H1 (cell line): ENCODE measurements at regions not wholly inside any gene's neighbourhood (a gene's known extent, or its start where the extent isn't known, plus 50 kb on each side); places are given as distances from the start of the nearest gene placed in this dataset.

Source experiments
- CTCF ChIA-PET: fragments of 300-600 bp; sonication (Branson Sonifier 250); formaldehyde crosslinking; loops from one replicate; lab custom pipeline; 2021; ENCODE audit not compliant: partially characterized antibody; lab: Charles Lee
- POLR2A ChIA-PET: fragments of 300-600 bp; sonication (Branson Sonifier 250); formaldehyde crosslinking; loops from one replicate; lab custom pipeline; 2021; ENCODE audit warnings: inconsistent platforms; ENCODE audit not compliant: partially characterized antibody; lab: Charles Lee
- DNase-seq, 2 experiments: peaks; one replicate each; pipeline versions ENCODE4 v3.0.0 to v3.0.0-alpha.2; 2010 to 2022; ENCODE audit warnings: low spot score in 2 of 2, low read depth in 1 of 2, mixed read lengths in 1 of 2
- FAIRE-seq: peaks from 2 replicates; lab custom pipeline; 2011; peaks lifted over from hg19 to GRCh38; lab: Jason Lieb, UNC
- H2AFZ ChIP-seq: 2 replicates; pipeline ENCODE4 v1.8.1; 2012; ENCODE audit warnings: low read length, inconsistent platforms
- H2AK5ac ChIP-seq: 2 replicates; pipeline ENCODE4 v1.6.1; 2013; ENCODE audit warnings: low read depth, low read length
- H2BK120ac ChIP-seq: replicated peaks from 2 replicates; pipeline ENCODE3; 2013; ENCODE audit warnings: low read depth, low read length, inconsistent platforms
- H2BK12ac ChIP-seq: 2 replicates; pipeline ENCODE4 v1.6.1; 2013; ENCODE audit warnings: low read depth, low read length
- H2BK15ac ChIP-seq: 2 replicates; pipeline ENCODE4 v1.6.1; 2013; ENCODE audit warnings: low read length
- H2BK20ac ChIP-seq: 2 replicates; pipeline ENCODE4 v1.6.1; 2013; ENCODE audit warnings: low read length
- H2BK5ac ChIP-seq: 2 replicates; pipeline ENCODE4 v1.6.1; 2013; ENCODE audit warnings: low read depth, low read length
- H3K14ac ChIP-seq: 2 replicates; pipeline ENCODE4 v1.6.1; 2013; ENCODE audit warnings: inconsistent platforms; ENCODE audit not compliant: insufficient read length
- H3K18ac ChIP-seq: 2 replicates; pipeline ENCODE4 v1.6.1; 2013; ENCODE audit warnings: low read length; ENCODE audit errors: extremely low read depth
- H3K23ac ChIP-seq: 2 replicates; pipeline ENCODE4 v1.6.1; 2013; ENCODE audit warnings: inconsistent platforms; ENCODE audit not compliant: insufficient read length
- H3K23me2 ChIP-seq: 2 replicates; pipeline ENCODE4 v1.6.1; 2013; ENCODE audit warnings: low read depth, low read length
- H3K27ac ChIP-seq: 2 replicates; pipeline ENCODE4 v1.6.1; 2011; ENCODE audit warnings: low read depth, low read length, inconsistent platforms
- H3K27me3 ChIP-seq, 4 experiments: replicated peaks in 1 of 4; 1 replicate in 1 of 4; 2 replicates in 3 of 4; pipeline versions ENCODE4 v1.6.1 to v1.8.1; 2011 to 2013; ENCODE audit warnings: low read length in 3 of 4, mild to moderate bottlenecking in 3 of 4, inconsistent platforms in 2 of 4, mixed read lengths in 2 of 4, moderate library complexity in 1 of 4; ENCODE audit not compliant: control insufficient read depth in 3 of 4, insufficient read depth in 3 of 4; ENCODE audit errors: extremely low read depth in 1 of 4
- H3K36me3 ChIP-seq, 4 experiments: 2 replicates each; pipeline versions ENCODE4 v1.6.1 to v1.8.1; 2011 to 2013; ENCODE audit warnings: mild to moderate bottlenecking in 4 of 4, low read length in 3 of 4, moderate library complexity in 2 of 4, control low read depth in 1 of 4, inconsistent platforms in 1 of 4; ENCODE audit not compliant: insufficient read depth in 4 of 4, control insufficient read depth in 2 of 4
- H3K4ac ChIP-seq: replicated peaks from 2 replicates; pipeline ENCODE3; 2013; ENCODE audit warnings: low read length, low read depth, mixed read lengths, inconsistent platforms; ENCODE audit not compliant: insufficient read length
- H3K4me1 ChIP-seq, 4 experiments: replicated peaks in 1 of 4; 1 replicate in 1 of 4; 2 replicates in 3 of 4; pipeline versions ENCODE4 v1.6.1 to v1.8.1; 2011 to 2013; ENCODE audit warnings: low read length in 3 of 4, inconsistent platforms in 2 of 4, mixed read lengths in 1 of 4; ENCODE audit not compliant: insufficient read depth in 4 of 4, control insufficient read depth in 3 of 4
- H3K4me2 ChIP-seq, 2 experiments: 2 replicates each; pipeline versions ENCODE4 v1.6.1 to v1.8.1; 2011 to 2013; ENCODE audit warnings: low read depth in 2 of 2, low read length in 2 of 2, control low read depth in 1 of 2, inconsistent platforms in 1 of 2, mild to moderate bottlenecking in 1 of 2; ENCODE audit not compliant: insufficient read depth in 1 of 2
- H3K4me3 ChIP-seq, 4 experiments: fragments of 200-600, 300-600 bp in 1 of 4; sonication (generic), shearing (Covaris generic), sonication (Bioruptor Twin) in 1 of 4; 2 replicates each; pipeline versions ENCODE4 v1.5.1 to v1.8.1; 2011 to 2016; ENCODE audit warnings: low read length in 4 of 4, low read depth in 3 of 4, control low read depth in 2 of 4, inconsistent platforms in 2 of 4, mild to moderate bottlenecking in 2 of 4, mixed read lengths in 1 of 4, moderate library complexity in 1 of 4; ENCODE audit not compliant: insufficient read depth in 2 of 4; ENCODE audit errors: extremely low read depth in 1 of 4
- H3K56ac ChIP-seq: replicated peaks from 2 replicates; pipeline ENCODE3; 2013; ENCODE audit warnings: low read depth, mild to moderate bottlenecking, mixed read lengths, low read length, inconsistent platforms; ENCODE audit not compliant: insufficient read length
- H3K79me1 ChIP-seq: 2 replicates; pipeline ENCODE4 v1.6.1; 2013; ENCODE audit warnings: low read depth, low read length, control low read depth
- H3K79me2 ChIP-seq, 2 experiments: 2 replicates each; pipeline versions ENCODE4 v1.6.1 to v1.8.1; 2012 to 2013; ENCODE audit warnings: low read length in 2 of 2, mild to moderate bottlenecking in 2 of 2, inconsistent platforms in 1 of 2; ENCODE audit not compliant: insufficient read depth in 2 of 2, control insufficient read depth in 1 of 2
- H3K9ac ChIP-seq, 4 experiments: replicated peaks in 1 of 4; 1 replicate in 1 of 4; 2 replicates in 3 of 4; pipeline versions ENCODE4 v1.6.1 to v1.8.1; 2011 to 2013; ENCODE audit warnings: low read depth in 3 of 4, low read length in 3 of 4, control low read depth in 2 of 4, mild to moderate bottlenecking in 2 of 4, moderate library complexity in 2 of 4, inconsistent platforms in 1 of 4; ENCODE audit errors: extremely low read depth in 1 of 4
- H3K9me3 ChIP-seq, 2 experiments: 2 replicates each; pipeline versions ENCODE4 v1.6.1 to v1.8.1; 2012 to 2013; ENCODE audit warnings: mild to moderate bottlenecking in 2 of 2, moderate library complexity in 2 of 2, control low read depth in 1 of 2, inconsistent platforms in 1 of 2, low read depth in 1 of 2, low read length in 1 of 2, mixed read lengths in 1 of 2; ENCODE audit not compliant: insufficient read depth in 2 of 2
- H4K20me1 ChIP-seq, 2 experiments: replicated peaks in 1 of 2; 2 replicates each; pipeline versions ENCODE3 to v1.8.1; 2011 to 2013; ENCODE audit warnings: inconsistent platforms in 2 of 2, low read length in 2 of 2, mild to moderate bottlenecking in 1 of 2; ENCODE audit not compliant: insufficient read depth in 2 of 2, control insufficient read depth in 1 of 2
- H4K5ac ChIP-seq: 2 replicates; pipeline ENCODE4 v1.6.1; 2013; ENCODE audit warnings: low read length, low read depth, mixed read lengths, inconsistent platforms; ENCODE audit not compliant: insufficient read length
- H4K8ac ChIP-seq: 2 replicates; pipeline ENCODE4 v1.8.0; 2013; ENCODE audit warnings: mild to moderate bottlenecking, moderate library complexity, low read length, inconsistent platforms; ENCODE audit not compliant: insufficient read depth; ENCODE audit errors: extremely low read depth
- H4K91ac ChIP-seq: replicated peaks from 2 replicates; pipeline ENCODE3; 2013; ENCODE audit warnings: low read length, mixed read lengths, inconsistent platforms; ENCODE audit not compliant: insufficient read length
- ATF2 ChIP-seq: IDR thresholded peaks from 2 replicates; pipeline ENCODE4 v1.6.1; 2012; ENCODE audit warnings: low read length, inconsistent platforms
- EGR1 ChIP-seq: IDR thresholded peaks from 2 replicates; pipeline ENCODE4 v1.6.1; 2011; ENCODE audit warnings: low read depth, low read length, borderline replicate concordance
- GTF2F1 ChIP-seq: IDR thresholded peaks from 2 replicates; pipeline ENCODE4 v1.6.1; 2012; ENCODE audit warnings: low read depth, low read length, improper control_type of control experiment, borderline replicate concordance
- JUN ChIP-seq: IDR thresholded peaks from 2 replicates; pipeline ENCODE4 v1.6.1; 2011; ENCODE audit warnings: low read depth, mild to moderate bottlenecking, improper control_type of control experiment, low read length
- KDM4A ChIP-seq: IDR thresholded peaks from one replicate; pipeline ENCODE4 v1.7.1; 2012; ENCODE audit warnings: low read depth, mild to moderate bottlenecking, moderate library complexity, low read length, inconsistent platforms; ENCODE audit not compliant: severe bottlenecking
- KDM5A ChIP-seq: fragments of 200-600 bp; IDR thresholded peaks from 2 replicates; pipeline ENCODE4 v1.7.1; 2012; ENCODE audit warnings: mild to moderate bottlenecking, low read length, inconsistent platforms, mixed read lengths
- RAD21 ChIP-seq, 2 experiments: IDR thresholded peaks in 1 of 2; conservative IDR thresholded peaks in 1 of 2; 2 replicates each; pipeline ENCODE4 v1.6.1; 2011; ENCODE audit warnings: low read depth in 2 of 2, low read length in 2 of 2, improper control_type of control experiment in 1 of 2, inconsistent platforms in 1 of 2, mild to moderate bottlenecking in 1 of 2, moderate library complexity in 1 of 2
- SAP30 ChIP-seq: fragments of 300-600 bp; sonication (generic); IDR thresholded peaks from 2 replicates; pipeline ENCODE4 v1.7.1; 2012; ENCODE audit warnings: low read length, moderate library complexity, mild to moderate bottlenecking, inconsistent platforms; ENCODE audit not compliant: insufficient read depth, insufficient replicate concordance
- SRF ChIP-seq: IDR thresholded peaks from 2 replicates; pipeline ENCODE4 v1.6.1; 2011; ENCODE audit warnings: mild to moderate bottlenecking, low read depth, low read length, moderate library complexity
- SUZ12 ChIP-seq: fragments of 200-600 bp; sonication (generic); IDR thresholded peaks from 2 replicates; pipeline ENCODE4 v1.6.1; 2012; ENCODE audit warnings: mild to moderate bottlenecking, inconsistent platforms, low read length, moderate library complexity, mixed read lengths
- TCF12 ChIP-seq: IDR thresholded peaks from 2 replicates; pipeline ENCODE4 v1.6.1; 2011; ENCODE audit warnings: low read depth, mild to moderate bottlenecking, low read length
- WGBS, 2 experiments: shearing (Covaris generic) in 1 of 2; methylation state at CpG; one replicate each; pipeline versions ENCODE4 v1.1.6 to v1.1.7; 2013 to 2015; ENCODE audit warnings: low lambda C conversion rate in 2 of 2, mixed read lengths in 2 of 2, inconsistent platforms in 1 of 2, low coverage in 1 of 2, missing lambda C conversion rate in 1 of 2; ENCODE audit not compliant: insufficient replicate concordance in 2 of 2, insufficient coverage in 1 of 2, insufficient read length in 1 of 2; ENCODE audit errors: extremely low coverage in 1 of 2, missing lambda C conversion rate in 1 of 2; 5-methylcytosine and 5-hydroxymethylcytosine counted together

- H3K9me3 ChIP-seq = no peaks in the 10 kb centered on the region
- H3K56ac ChIP-seq = no peak overlapping the region
- no peaks in the 10 kb centered on the region for H3K27me3 ChIP-seq
- no peak overlapping the region for H3K4ac ChIP-seq
- H3K27ac ChIP-seq = no peak overlapping the region
- ChIA-PET CTCF (no interaction called here), POLR2A (no interaction called here)
- no peak overlapping the region for H2BK20ac ChIP-seq
- H3K4me1 ChIP-seq = no peaks in the 10 kb centered on the region
- no peak overlapping the region for H3K18ac ChIP-seq
- no peaks in the 10 kb centered on the region for H3K79me2 ChIP-seq
- no peak overlapping the region for H3K14ac ChIP-seq
- H2AK5ac ChIP-seq = no peak overlapping the region
- H3K23ac ChIP-seq = no peak overlapping the region
- no peak overlapping the region for H4K5ac ChIP-seq
- no peaks in the 10 kb centered on the region for H3K79me1 ChIP-seq
- no peak overlapping the region for H2BK120ac ChIP-seq
- H3K9ac ChIP-seq = no peak overlapping the region
- no peak overlapping the region for H4K91ac ChIP-seq
- H2BK5ac ChIP-seq = no peak overlapping the region
- no peaks in the 10 kb centered on the region for H3K36me3 ChIP-seq
- no peak overlapping the region for H3K4me2 ChIP-seq
- no peak overlapping the region for H2BK12ac ChIP-seq
- H4K20me1 ChIP-seq = no peaks in the 10 kb centered on the region
- no peaks in the 10 kb centered on the region; the same call in 1 of the 2 replicates for H3K23me2 ChIP-seq
- no peak overlapping the region for H4K8ac ChIP-seq
- no peak for DNase-seq
- no peak overlapping the region for H2BK15ac ChIP-seq
- FAIRE-seq = no peak
- WGBS, 2 experiments = 96% methylated on average over 3 of the region's 3 CpGs; no CpG with 5 or more reads in 1 of the 2 experiments
- H2AFZ ChIP-seq = no peak overlapping the region
- no peak overlapping the region for H3K4me3 ChIP-seq
- TF ChIP-seq ATF2 (no peak), RAD21 (IDR thresholded peaks at IDR 0.05 in 1 of 2, conservative IDR thresholded peaks at IDR 0.05 in 1 of 2; ENCODE audit: low read depth in 2 of 2, low read length in 2 of 2) (no peak), TCF12 (no peak), KDM4A (no peak), SRF (no peak), SUZ12 (no peak), SAP30 (no peak), KDM5A (no peak), EGR1 (no peak), GTF2F1 (no peak), JUN (no peak)
Measured at GRCh38 chr2:150566289-150566688, 78.8 kb upstream of the RND3 start.
